ENCODE measurements at regions not wholly inside any gene's neighbourhood (a gene's known extent, or its start where the extent isn't known, plus 50 kb on each side); places are given as distances from the start of the nearest gene placed in this dataset.

- no peak overlapping the region for H3K4me3 Mint-ChIP-seq
- H3K4me1 Mint-ChIP-seq = no peaks in the 10 kb centered on the region
- ChIA-PET CTCF (no interaction called here), POLR2A (no interaction called here)
- no peaks in the 10 kb centered on the region; the same call in 1 of the 2 replicates for H3K27me3 Mint-ChIP-seq (ENCODE audit: low read depth)
- DNase-seq (ENCODE audit: low spot score) = no peak
- no peak for TF ChIP-seq ZNF532 (CRISPR knock-in tag; IDR thresholded peaks at IDR 0.05; ENCODE audit: borderline replicate concordance)
- no peak for TF ChIP-seq OVOL2 (CRISPR knock-in tag; IDR thresholded peaks at IDR 0.05; ENCODE audit: borderline replicate concordance)
- TF ChIP-seq ELF4 (CRISPR knock-in tag; IDR thresholded peaks at IDR 0.05; ENCODE audit: low read depth) = no peak
- TF ChIP-seq PRRX2 (CRISPR knock-in tag; IDR thresholded peaks at IDR 0.05) = no peak
- TF ChIP-seq, protein P1, sequence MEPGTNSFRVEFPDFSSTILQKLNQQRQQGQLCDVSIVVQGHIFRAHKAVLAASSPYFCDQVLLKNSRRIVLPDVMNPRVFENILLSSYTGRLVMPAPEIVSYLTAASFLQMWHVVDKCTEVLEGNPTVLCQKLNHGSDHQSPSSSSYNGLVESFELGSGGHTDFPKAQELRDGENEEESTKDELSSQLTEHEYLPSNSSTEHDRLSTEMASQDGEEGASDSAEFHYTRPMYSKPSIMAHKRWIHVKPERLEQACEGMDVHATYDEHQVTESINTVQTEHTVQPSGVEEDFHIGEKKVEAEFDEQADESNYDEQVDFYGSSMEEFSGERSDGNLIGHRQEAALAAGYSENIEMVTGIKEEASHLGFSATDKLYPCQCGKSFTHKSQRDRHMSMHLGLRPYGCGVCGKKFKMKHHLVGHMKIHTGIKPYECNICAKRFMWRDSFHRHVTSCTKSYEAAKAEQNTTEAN (CRISPR knock-in tag; IDR thresholded peaks at IDR 0.05) = no peak
- no peak for TF ChIP-seq ZNF512 (CRISPR knock-in tag; IDR thresholded peaks at IDR 0.05; ENCODE audit: borderline replicate concordance)
- TF ChIP-seq, protein P2, sequence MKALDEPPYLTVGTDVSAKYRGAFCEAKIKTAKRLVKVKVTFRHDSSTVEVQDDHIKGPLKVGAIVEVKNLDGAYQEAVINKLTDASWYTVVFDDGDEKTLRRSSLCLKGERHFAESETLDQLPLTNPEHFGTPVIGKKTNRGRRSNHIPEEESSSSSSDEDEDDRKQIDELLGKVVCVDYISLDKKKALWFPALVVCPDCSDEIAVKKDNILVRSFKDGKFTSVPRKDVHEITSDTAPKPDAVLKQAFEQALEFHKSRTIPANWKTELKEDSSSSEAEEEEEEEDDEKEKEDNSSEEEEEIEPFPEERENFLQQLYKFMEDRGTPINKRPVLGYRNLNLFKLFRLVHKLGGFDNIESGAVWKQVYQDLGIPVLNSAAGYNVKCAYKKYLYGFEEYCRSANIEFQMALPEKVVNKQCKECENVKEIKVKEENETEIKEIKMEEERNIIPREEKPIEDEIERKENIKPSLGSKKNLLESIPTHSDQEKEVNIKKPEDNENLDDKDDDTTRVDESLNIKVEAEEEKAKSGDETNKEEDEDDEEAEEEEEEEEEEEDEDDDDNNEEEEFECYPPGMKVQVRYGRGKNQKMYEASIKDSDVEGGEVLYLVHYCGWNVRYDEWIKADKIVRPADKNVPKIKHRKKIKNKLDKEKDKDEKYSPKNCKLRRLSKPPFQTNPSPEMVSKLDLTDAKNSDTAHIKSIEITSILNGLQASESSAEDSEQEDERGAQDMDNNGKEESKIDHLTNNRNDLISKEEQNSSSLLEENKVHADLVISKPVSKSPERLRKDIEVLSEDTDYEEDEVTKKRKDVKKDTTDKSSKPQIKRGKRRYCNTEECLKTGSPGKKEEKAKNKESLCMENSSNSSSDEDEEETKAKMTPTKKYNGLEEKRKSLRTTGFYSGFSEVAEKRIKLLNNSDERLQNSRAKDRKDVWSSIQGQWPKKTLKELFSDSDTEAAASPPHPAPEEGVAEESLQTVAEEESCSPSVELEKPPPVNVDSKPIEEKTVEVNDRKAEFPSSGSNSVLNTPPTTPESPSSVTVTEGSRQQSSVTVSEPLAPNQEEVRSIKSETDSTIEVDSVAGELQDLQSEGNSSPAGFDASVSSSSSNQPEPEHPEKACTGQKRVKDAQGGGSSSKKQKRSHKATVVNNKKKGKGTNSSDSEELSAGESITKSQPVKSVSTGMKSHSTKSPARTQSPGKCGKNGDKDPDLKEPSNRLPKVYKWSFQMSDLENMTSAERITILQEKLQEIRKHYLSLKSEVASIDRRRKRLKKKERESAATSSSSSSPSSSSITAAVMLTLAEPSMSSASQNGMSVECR (CRISPR knock-in tag; IDR thresholded peaks at IDR 0.05; ENCODE audit: borderline replicate concordance) = no peak
- TF ChIP-seq PREB (CRISPR knock-in tag; IDR thresholded peaks at IDR 0.05; ENCODE audit: borderline replicate concordance) = no peak
- no peak for TF ChIP-seq GRHL2 (CRISPR knock-in tag; IDR thresholded peaks at IDR 0.05; ENCODE audit: insufficient replicate concordance, severe bottlenecking)
- TF ChIP-seq ZNF317 (CRISPR knock-in tag; IDR thresholded peaks at IDR 0.05; ENCODE audit: borderline replicate concordance, low read depth) = no peak
- peaks cover 23% of the 10 kb centered on the region for H3K36me3 Mint-ChIP-seq
- no peak overlapping the region for H3K27ac Mint-ChIP-seq
- no peak for ATAC-seq
- H3K9me3 Mint-ChIP-seq = peaks cover 58% of the 10 kb centered on the region
These were observed 95.1 kb downstream of the TPBG start for GRCh38 chr6:82458705-82459104.

DNA sequence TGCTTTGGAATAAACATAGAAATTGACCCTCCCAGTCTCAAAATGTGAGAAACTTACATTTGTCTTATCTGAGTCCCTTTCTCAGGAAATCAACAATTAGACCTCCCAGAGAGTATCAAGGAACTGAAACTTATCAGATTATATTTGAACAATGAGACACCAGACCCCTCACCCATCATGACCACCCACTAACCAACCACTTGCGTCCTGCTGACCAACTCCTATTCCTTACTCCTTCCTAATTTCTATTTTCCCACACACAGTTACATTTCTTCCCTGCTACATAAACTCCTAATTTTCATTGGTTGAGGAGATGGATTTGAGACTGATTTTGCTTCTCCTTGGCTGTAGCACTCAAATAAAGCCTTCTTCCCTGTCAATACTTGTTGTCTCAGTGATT, 97.9 kb downstream of the TPBG start:
- Mint-ChIP-seq H3K9me3 (peaks cover 42% of the 10 kb centered on the region), H3K36me3 (peaks cover 19% of the 10 kb centered on the region), H3K27ac (no peak overlapping the region), H3K4me1 (no peaks in the 10 kb centered on the region), H3K4me3 (no peak overlapping the region), H3K27me3 (ENCODE audit: low read depth) (no peaks in the 10 kb centered on the region)
- no peak for DNase-seq (ENCODE audit: low spot score)
- CTCF ChIA-PET = no interaction called here
- ATAC-seq = no peak
- POLR2A ChIA-PET = no interaction called here
- TF ChIP-seq SP1 (CRISPR knock-in tag; conservative IDR thresholded peaks at IDR 0.05) (no peak), GRHL2 (CRISPR knock-in tag; IDR thresholded peaks at IDR 0.05; ENCODE audit: insufficient replicate concordance, severe bottlenecking) (no peak), TCF7 (CRISPR knock-in tag; IDR thresholded peaks at IDR 0.05; ENCODE audit: low read depth) (no peak), ZNF138 (CRISPR knock-in tag; conservative IDR thresholded peaks at IDR 0.05) (no peak), FOXP1 (CRISPR knock-in tag; IDR thresholded peaks at IDR 0.05; ENCODE audit: borderline replicate concordance) (no peak), AR (CRISPR knock-in tag; IDR thresholded peaks at IDR 0.05) (no peak), TEAD1 (CRISPR knock-in tag; IDR thresholded peaks at IDR 0.05) (no peak), MXD4 (CRISPR knock-in tag; IDR thresholded peaks at IDR 0.05; ENCODE audit: borderline replicate concordance) (no peak)
